Thyroid gland (tissue), 4 donors: ENCODE measurements at regions not wholly inside any gene's neighbourhood (a gene's known extent, or its start where the extent isn't known, plus 50 kb on each side); places are given as distances from the start of the nearest gene placed in this dataset.

Experiments
- CTCF ChIP-seq, 6 experiments: fragments of 200-600 bp in 3 of 6; fragments of 450-650 bp in 3 of 6; sonication (generic) in 3 of 6; IDR thresholded peaks; one replicate each; pipeline ENCODE4 v1.5.1; 2016 to 2019; ENCODE audit warnings: antibody characterized with exemption in 6 of 6, mild to moderate bottlenecking in 2 of 6, inconsistent platforms in 1 of 6, moderate library complexity in 1 of 6
- POLR2A ChIP-seq, 2 donors: fragments of 450-650 bp; IDR thresholded peaks; one replicate each; pipeline ENCODE4 v1.6.1; 2017; ENCODE audit warnings: antibody characterized with exemption in 2 of 2, mild to moderate bottlenecking in 2 of 2, moderate library complexity in 1 of 2

GRCh38 chr18:64720781-64721464, 572.0 kb upstream of the LINC00305 start:
- TF ChIP-seq POLR2A (IDR thresholded peaks at IDR 0.05): no peak
- no peak for TF ChIP-seq CTCF (IDR thresholded peaks at IDR 0.05)
